ENCODE measurements at regions not wholly inside any gene's neighbourhood (a gene's known extent, or its start where the extent isn't known, plus 50 kb on each side); places are given as distances from the start of the nearest gene placed in this dataset.

GRCh38 chr2:8534386-8534728 is 147.5 kb upstream of the ID2 start:
- H3K27me3 ChIP-seq (ENCODE audit: control insufficient read depth in 2 of 2, insufficient read depth in 2 of 2, low read length in 2 of 2) = no peaks in the 10 kb centered on the region
- POLR2A ChIA-PET = interaction anchor here (0.7 kb wide), 1 partner anchor 9 kb away, joined by 3 read pairs; no protein-coding TSS in a partner anchor

More at GRCh38 chr2:8534386-8534728, 147.5 kb upstream of the ID2 start:
- H2AFZ ChIP-seq (ENCODE audit: low read depth, low read length) = peak overlapping the region; percentile 77; the same call in 1 of the 2 replicates
- TF ChIP-seq MAFG (tag; conservative IDR thresholded peaks at IDR 0.05) (no peak), THRB (CRISPR knock-in tag; conservative IDR thresholded peaks at IDR 0.05) (no peak), NFE2 (IDR thresholded peaks at IDR 0.05; ENCODE audit: low read depth) (no peak), RFX7 (CRISPR knock-in tag; IDR thresholded peaks at IDR 0.05) (no peak)
- CTCF ChIA-PET (ENCODE audit: low intra/inter-chr PET ratio) = no interaction called here
- H3K27ac ChIP-seq (ENCODE audit: extremely low read depth, low read depth, low read length) = no peak overlapping the region
- H4K20me1 ChIP-seq (replicated peaks; ENCODE audit: control insufficient read depth, insufficient read depth, low read length) = no peaks in the 10 kb centered on the region
- H3K9me1 ChIP-seq (ENCODE audit: control insufficient read depth, insufficient read depth, low read length) = no peaks in the 10 kb centered on the region
- 61% methylated on average over 9 of the region's 12 CpGs for WGBS (ENCODE audit: insufficient coverage, low coverage, missing lambda C conversion rate)
- no peaks in the 10 kb centered on the region for H3K79me2 ChIP-seq (ENCODE audit: control insufficient read depth, insufficient read depth, low read length)
- in situ Hi-C loops (cut with MboI) (no loop called here), intact Hi-C loops (cut with micrococcal nuclease) (no loop called here)
- no peaks in the 10 kb centered on the region for H3K36me3 ChIP-seq (ENCODE audit: control insufficient read depth, insufficient read depth, low read length)
- H3K9ac ChIP-seq (ENCODE audit: insufficient read depth in 1 of 2, low read depth in 2 of 2, low read length in 2 of 2) = peak overlapping the region in 1 of 2 experiments; percentile 82; a peak in 2 of 4 replicates
- FAIRE-seq = no peak
- no peak overlapping the region for H3K4me2 ChIP-seq (ENCODE audit: insufficient read depth, low read length)
- no TSS peak for BruUV-seq (replicated peaks)
- no peak for ATAC-seq
- H3K9me3 ChIP-seq (replicated peaks; ENCODE audit: control insufficient read depth, insufficient read depth, low read depth, low read length) = peaks cover 11% of the 10 kb centered on the region; the same call in 1 of the 2 replicates
- H3K4me1 ChIP-seq (replicated peaks in 1 of 2; ENCODE audit: control insufficient read depth in 2 of 2, insufficient read depth in 2 of 2, low read length in 2 of 2) = peaks cover 32 to 45% of the 10 kb centered on the region in 2 experiments
- no peak overlapping the region for H3K4me3 ChIP-seq
- no peak for DNase-seq (ENCODE audit: extremely low read depth in 1 of 4, low spot score in 3 of 4)

All from K562 (cell line).